ENCODE measurements at regions not wholly inside any gene's neighbourhood (a gene's known extent, or its start where the extent isn't known, plus 50 kb on each side); places are given as distances from the start of the nearest gene placed in this dataset.
"Not testable (repeated sequence)": the region's sequence is repeated elsewhere in the genome, so short reads cannot be mapped to it uniquely, and the experiment has no call there.

DNA sequence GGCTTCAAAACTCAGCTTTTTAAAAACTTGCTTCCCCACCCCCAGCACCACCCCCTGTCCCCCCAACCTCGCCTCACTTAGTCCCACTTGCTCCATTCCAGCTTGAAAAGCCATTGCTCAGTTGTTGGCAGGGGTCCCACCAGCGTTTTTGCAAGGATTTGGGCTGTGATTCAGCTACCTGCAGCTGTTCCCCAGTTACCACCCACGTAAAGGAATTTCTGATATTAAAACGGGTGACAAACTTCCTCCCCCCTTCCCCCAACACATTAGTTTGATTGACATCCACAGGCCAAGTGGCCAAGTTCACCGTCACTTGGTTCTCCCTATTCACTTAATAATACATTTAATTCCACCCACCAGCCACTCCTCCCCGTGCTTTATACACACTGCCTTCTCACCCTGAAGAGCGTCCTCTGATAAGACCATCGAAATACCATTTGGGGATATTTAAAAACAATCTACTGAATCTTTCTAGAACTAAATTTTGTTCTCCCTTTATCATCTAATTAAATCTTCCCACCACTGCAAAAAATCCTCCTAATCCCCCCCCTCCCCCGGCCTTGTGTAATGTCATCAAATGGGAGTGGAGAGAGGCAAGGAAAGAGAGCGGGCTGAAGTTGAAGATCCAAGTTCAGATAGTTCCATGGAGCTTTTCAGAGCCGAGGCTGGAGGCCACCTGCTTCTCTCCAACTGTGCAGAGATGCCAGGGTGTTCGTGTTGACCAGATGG lies 55.1 kb downstream of the SOX9 start:
- DNase-seq (ENCODE audit: low spot score), result no peak

DNA sequence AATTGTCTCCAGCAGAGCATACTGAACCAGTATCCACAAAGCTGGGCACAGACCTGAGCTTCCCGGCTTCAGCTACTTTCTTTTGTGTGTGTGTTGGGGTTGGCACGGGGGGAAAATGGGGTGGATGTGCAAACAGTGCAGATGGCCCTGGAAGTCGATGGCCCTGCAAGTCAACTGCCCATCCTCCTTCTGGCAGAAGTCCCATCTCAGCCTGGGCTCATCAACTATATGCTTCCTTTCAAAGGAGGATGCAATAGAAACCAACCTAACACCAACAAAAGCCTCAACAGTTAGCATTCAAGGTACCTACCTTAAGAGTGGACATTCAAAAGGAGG lies 55.7 kb downstream of the SOX9 start:
- DNase-seq (ENCODE audit: low spot score), result no peak

DNA sequence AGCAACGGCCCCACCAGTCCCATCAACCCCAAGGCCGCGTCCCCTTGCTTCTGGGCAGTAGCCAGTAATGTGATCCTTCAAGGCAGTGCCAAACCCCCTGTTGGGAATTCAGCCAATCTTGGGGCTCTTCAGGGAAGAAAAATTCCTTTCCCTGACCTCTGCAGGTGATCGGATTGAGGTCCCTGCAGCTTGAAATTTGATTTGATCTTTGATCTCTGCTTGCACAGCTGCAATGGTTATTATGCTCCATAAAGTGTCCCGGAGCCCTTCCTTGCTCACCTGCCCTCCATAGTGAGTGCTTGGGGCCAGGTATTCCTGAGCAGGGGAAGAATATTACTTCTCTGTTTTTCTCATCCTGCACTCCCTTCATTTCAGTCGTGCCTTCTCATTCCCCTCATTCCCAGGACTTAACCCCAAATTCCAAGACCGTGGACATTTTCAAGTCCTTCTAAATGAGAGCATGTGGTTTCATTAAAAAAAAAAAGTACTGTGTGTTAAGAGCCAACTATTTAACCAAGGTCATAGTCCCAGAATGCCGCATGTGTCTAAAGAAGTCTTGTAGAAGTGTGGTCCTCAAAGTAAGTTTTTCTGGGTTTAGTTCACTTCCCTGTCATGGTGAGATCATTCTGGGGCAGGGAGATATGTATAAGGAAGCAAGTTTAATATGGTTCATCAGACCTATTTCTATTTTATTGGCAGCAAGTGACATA lies 56.3 kb downstream of the SOX9 start:
- DNase-seq (ENCODE audit: low spot score), result no peak

DNA sequence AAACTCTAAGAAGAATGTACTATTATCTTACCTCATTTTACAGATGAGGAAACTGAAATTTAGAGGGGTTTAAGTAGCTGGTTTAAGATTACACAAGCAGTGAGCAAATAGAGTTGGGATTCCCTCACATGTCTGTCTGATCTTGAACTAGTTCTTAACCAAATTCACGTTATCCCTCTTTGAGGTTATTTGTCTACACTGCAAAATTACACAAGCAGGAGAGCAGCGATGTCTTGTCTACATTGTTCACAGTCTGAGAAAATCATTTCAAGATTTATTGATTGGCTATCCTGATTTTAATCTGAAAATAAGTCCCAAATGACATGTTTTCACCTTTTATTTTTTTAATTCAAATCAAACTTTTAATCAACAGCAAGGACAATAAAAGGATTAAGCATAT lies 56.9 kb downstream of the SOX9 start:
- no peak for DNase-seq (ENCODE audit: low spot score)

DNA sequence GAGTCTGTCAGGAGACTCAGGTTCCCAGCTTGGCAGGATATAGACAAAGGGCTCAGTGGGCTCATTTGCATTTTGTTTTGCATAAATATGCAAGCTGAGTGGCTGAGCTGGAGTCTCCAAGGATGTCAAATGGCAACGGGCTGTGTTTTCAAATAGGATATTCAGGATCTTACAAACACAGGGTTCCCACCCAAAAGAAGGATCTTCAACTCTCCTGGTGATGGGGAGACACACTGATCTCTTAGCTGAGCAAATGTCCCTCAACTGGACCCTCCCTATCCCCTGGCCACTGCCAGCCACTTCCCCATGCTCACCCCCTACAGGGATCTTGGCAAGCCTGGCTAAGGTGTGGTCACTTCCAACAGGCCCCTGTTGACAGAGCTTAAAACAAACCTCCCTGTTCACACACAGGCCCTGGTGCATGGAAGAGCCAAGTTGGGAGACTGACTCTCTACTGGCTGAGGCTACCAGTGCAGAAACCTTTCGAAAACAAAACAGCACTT lies 61.6 kb downstream of the SOX9 start:
- no peak for DNase-seq (ENCODE audit: low spot score)

DNA sequence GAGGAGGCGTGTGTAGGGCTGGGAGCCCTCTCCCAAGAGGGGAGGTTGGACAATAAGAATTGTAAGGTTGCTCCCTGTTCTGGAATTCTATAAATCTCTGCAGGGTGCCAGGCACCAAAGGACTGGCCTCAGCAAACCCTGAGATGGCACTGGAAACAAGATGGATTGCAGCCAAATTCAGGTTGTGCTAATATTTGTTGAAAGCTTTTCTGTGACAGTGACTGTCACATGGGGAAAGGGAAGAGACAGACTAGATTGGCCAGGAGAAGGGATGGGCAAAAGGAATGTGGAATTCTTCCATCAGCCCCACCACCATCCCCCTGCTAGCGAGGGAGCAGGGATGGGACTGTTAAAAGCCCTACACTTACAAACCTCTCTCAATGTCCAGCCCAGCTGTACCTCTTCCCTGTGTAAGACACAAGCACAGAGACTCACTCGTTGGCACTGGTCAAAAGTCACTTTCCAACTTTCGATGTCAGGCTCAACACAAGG lies 62.4 kb downstream of the SOX9 start:
- DNase-seq (ENCODE audit: low spot score), result no peak

DNA sequence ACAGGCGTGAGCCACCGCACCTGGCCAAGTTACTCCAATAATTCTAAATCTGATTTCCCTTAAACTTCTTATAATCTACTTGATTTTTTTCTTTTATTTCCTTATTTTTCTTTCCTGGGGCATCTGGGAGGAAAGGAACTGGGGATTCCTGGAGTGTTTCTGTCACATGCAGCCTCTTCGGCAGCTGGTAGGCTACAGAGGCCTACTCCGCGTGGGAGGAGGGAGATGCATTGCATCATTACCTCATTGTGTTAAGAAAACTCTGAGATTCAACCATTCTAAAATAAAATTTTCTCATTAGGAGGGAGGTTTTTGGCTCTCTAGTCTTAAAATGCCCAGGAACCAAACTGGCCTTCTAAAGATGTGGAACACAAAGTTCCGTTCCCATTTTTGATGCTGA lies 64.0 kb downstream of the SOX9 start:
- DNase-seq (ENCODE audit: low spot score), result no peak

DNA sequence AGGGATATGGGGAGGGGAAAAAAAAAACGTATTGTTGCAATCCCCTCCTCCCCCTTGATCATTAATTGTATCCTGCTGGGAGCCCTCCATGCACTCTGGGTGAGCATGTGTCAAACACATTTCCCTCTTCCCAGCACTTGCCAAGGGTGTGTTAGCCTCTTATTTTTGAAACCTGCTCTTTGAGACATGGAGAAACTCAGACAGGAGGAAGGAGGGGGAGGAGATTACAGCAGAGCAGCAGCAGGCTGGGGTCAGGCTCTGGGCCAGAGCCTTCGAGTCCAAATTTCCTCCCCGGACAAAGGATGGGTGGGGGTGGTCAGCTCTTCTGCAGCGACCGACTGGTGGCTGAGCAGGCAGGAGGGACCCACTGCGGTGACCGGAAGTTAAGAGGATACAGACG lies 64.7 kb downstream of the SOX9 start:
- DNase-seq (ENCODE audit: low spot score), result no peak

DNA sequence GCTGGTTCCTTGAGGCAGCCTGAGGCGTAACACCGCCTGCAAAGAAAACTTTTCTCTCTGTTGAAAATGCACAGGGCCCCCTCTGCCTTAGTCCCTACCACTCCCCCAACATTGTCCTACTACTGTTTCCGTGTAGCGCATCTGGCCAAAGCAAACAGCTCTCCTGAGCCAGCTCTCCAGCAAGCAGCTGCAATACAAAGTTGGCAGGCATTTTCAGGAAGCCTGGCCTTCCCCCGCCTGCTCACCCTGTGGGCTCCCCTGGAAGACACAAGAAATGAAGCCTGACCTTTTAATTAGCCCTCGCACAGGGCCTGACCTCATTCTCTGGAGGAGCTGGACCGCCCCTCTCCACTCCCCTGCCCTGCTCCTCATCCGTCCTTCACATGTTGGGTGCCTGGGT lies 66.7 kb downstream of the SOX9 start:
- DNase-seq (ENCODE audit: low spot score), result no peak

DNA sequence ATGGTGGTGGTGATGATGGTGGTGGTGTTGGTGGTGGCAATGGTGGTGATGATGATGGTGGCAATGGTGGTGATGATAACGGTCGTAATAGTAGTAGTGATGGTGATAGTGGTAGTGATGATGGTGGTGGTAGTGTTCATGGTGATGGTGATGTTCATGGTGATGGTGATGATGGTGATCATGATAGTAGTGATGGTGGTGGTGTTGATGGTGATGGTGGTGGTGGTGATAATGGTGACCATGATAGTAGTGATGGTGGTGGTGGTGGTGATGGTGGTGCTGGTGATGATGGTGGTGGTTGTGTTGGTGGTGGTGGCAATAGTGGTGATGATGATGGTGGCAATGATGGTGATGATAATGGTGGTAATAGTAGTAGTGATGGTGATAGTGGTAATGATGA lies 68.0 kb downstream of the SOX9 start:
- DNase-seq (ENCODE audit: low spot score), result no peak

DNA sequence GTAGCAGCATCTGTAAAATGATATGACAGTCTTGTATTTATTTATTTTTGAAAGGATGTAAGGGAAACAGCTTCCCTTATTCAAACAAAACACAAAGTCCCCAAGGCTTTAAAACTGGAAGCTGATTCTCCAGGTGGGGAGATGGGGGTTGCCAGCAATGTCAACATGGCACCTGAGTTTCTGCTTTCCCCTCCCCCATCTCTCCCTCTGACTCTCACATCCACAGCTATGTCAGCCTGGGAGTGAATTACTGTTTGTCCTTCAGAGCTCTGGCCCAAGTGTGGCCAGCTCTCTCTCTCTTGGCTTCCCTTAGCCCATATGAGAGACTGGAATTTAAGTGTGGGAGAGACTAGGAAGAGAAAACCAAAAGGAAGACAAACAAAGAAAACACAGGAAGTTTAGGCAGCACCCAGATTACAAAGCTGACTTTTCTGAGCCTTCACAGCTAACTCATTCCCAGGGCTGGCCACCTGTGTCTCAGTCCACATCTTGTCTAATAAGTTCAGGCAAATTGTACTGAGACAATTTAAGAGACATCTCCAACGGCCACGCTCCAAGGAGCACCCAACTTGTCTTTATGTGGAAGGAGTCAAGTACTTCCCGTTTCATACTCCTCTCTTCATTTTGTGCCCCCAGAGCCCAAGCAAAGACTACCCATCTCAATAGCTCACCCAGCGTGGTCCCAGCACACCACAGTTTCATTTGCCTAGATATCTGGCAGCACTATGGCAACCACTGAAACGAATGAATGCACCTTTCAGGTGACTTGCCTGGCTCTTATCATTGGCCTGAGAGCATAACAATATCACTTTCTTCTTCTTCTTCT lies 69.2 kb downstream of the SOX9 start:
- DNase-seq (ENCODE audit: low spot score), result no peak

DNA sequence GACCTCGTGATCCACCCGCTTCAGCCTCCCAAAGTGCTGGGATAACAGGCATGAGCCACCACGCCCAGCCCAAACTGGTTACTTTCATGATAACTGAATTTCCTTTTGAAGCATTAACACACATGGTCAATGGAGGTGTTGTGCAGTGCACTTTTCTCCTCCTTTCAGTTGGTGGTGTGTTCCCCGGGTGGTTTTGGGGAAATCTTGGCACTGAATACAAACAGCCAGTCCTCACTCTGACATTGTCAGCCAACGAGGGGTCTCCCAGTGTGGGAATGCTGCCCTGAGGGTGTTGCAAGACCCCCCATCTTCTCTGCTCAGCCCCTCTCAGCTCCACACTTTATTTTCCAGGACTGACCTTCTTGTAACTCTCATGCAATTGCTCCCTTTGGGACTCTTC lies 70.5 kb downstream of the SOX9 start:
- no peak for DNase-seq (ENCODE audit: low spot score)

DNA sequence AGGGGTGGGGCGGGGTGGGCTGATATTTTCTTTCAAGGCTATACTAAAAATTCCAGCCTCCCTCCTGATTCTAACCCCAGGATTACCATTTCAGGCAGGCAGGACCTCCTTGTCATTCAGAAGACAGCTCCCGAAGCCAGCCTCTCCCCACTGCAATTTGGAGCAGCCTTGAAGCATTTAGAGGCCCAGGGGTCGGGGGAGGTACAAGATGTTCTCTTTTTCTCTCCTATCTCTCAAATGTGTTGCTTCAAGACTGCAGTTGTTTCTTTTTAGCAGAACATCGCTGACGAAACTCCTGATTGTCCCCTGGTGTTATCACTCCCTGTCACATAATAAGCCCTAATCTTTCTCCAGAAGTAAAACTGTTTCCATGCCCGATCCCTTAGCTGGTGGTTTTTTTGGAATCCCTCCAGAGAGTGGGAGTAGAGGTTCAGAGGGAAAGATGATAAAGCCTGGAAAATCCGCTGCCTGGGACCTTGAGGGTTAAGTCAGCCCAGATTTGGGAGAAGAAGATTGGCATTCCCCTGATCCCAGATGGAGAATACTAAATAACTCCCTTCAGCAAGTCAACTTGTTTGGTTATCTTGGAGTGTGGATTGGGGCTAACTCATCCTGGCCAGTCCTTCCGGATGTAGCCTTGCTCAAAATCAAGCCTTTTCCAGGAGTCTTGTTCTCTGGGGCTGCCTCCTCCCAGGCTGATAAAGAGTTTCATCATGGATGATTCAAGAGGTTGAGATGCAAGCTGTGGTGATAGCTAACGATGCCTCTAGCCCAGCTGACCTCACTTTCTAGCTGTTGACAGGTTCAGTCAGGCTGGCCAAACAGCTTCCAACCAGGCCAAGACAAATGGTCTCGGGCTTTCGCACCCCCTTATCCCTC lies 71.3 kb downstream of the SOX9 start:
- peak; percentile 86 for DNase-seq (ENCODE audit: low spot score)

DNA sequence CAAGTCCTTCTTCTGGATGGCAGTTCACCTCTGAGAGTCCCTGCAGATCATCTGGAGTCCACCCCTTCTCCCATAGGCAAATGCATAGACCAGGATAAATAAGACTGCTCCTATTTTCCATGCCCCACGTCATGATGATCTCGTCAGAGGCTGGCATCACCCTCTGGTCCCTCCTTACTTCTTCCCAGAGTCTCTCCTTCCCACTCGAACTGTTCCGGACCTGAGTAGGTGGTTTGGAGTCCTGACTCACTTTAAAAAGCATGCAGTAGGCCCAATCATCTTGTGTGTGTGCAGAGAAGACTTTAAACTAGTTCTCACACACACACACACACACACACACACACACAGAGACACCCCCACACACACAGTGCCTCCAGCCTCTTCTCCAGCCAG lies 72.0 kb downstream of the SOX9 start:
- DNase-seq (ENCODE audit: low spot score), result no peak

DNA sequence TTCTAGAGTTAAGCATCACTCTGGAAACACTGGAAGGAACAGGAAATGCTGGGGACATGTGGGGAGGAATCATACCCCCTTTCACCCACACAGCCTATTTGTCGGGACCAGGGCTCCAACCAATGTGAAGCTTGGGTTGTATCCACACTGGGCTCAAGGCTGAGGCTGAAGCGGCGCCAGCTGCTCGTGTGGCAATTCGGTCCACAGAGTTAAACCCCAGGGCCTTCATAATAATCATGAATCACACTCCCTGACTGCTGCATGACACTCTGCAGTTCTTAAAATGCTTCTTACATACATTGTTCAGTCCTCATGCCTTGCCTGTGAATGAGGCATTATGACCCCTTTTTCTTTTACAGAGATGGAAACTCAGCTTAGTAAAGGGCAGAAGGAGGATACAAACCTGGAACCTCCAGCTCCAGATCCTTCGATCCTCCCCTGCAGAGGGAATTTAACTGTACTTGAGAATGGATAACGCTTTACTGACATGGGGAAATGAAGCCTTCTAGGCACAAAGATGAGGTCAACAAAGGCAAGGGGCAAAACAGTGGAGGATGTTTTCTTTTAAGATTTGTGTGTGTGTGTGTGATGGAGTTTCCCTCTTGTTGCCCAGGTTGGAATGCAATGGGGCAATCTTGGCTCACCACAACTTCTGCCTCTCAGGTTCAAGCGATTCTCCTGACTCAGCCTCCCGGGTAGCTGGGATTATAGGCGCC lies 72.7 kb downstream of the SOX9 start:
- DNase-seq (ENCODE audit: low spot score), result peak; percentile 45

DNA sequence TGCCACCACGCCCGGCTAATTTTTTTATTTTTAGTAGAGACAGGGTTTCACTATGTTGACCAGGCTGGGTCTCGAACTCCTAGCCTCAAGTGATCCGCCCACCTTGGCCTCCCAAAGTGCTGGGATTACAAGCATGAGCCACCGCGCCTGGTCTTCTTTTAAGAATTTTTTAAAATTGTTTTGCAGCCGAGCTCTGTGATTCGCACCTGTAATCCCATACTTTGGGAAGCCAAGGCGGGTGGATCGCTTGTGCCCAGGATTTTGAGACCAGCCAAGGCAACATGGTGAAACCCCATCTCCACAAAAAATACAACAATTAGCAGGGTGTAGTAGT lies 73.3 kb downstream of the SOX9 start:
- not testable (repeated sequence) for DNase-seq (ENCODE audit: low spot score)

DNA sequence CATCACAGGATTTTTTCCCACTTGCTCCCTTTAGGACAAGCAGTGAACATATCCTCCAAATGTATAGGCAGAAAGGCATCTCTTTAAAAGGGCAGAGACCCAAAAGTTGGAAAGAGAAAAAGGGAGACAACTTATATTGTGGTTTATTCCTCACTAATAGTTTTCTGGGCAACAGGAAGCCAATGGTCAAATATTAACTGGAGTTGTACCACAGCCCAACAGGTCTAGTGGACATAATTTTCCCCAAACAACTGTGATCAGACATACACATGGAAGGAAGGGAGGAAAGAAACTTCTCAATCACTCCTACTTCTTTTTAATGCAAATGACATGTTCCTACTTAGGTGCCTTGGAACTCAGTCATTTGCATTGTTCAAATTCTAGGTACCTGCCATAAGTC lies 78.4 kb downstream of the SOX9 start:
- DNase-seq (ENCODE audit: low spot score), result no peak

DNA sequence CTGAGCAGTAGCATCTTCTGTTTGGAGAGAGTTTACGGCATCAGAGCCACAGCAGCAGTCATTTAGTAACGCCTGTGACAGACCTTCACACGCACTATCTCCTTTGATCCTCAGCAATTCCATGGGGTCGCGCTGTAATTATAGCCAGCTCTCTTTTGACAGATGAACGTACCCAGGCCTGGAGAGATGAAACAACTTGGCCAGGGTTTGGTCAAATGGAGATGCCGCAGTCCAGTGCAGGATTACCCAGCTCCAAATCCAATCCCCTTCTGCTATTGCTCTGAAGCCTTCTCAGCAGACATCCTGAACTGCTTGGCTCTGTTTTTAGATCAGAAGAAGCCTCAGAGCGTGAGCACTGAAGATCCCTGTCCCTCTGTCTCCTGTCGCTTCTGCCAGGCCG lies 83.9 kb downstream of the SOX9 start:
- no peak for DNase-seq (ENCODE audit: low spot score)

DNA sequence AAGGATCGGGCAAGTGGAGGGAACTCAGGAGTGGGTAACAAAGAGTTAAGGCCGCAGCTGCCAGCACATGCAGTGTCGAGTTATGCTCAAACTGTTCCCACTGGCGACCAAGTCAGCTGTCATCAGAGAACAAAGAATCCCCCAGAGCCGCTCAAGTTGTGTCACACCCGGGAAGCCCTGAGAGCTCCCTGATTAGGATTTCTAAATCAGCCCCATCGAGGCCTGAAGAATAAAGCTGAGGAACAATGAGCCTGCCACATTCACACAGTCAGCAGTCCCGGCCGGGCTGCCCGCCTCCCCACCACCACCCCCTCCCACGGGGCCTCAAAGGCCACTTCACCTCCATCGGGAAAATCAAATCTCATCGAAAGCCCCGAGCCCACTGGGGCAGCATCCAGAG lies 84.5 kb downstream of the SOX9 start:
- no peak for DNase-seq (ENCODE audit: low spot score)

DNA sequence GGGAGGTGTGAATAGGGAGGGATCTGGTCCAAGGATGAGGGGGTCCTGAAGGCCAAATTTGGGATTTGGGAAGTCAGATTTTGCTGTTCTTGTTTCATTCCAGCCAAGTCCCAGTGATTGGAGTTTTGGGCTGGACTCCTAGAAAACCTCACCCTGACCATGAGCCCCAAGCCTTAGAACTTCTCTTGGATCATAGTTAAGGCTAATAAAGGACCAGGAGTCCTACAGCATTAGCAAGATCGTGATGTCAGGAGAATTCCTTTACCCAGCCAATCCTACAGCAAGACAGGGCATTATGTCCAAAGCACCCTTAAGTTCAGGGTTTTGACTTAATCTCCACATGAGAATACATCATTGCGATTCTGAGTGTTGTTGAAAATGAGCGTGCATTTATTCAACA lies 85.0 kb downstream of the SOX9 start:
- no peak for DNase-seq (ENCODE audit: low spot score)

DNA sequence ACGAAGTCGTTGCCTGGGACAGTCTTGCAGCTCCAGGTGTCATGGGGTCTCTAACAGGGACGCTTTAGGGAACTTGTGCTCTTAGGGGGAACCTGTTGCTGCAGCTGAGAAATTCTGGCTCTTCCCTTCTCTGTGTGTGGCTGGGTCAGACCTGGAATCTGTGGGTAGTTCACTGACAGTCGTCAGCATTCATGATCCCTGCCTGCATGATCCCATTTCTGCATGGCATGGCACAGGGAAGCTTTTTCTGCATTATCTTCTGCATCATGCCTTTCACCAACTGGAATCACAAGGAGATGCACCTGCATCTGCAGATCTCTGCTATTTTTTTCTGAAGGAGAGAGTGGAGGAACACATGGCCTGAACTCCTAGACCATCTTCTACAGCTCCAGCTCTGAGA lies 85.6 kb downstream of the SOX9 start:
- no peak for DNase-seq (ENCODE audit: low spot score)

Measured in AG08396 (cell line).